OCI-M1 (cell line): ENCODE measurements at regions not wholly inside any gene's neighbourhood (a gene's known extent, or its start where the extent isn't known, plus 50 kb on each side); places are given as distances from the start of the nearest gene placed in this dataset.

ENCODE experiments used
- DNase-seq: peaks from one replicate; lab custom pipeline; 2025; lab: John Stamatoyannopoulos, UW

GRCh38 chr15:81987628-81988027 lies 58.2 kb downstream of the MEX3B start:
- no peak for DNase-seq

GRCh38 chr15:81983497-81983896 lies 62.3 kb downstream of the MEX3B start:
- DNase-seq: no peak

DNA sequence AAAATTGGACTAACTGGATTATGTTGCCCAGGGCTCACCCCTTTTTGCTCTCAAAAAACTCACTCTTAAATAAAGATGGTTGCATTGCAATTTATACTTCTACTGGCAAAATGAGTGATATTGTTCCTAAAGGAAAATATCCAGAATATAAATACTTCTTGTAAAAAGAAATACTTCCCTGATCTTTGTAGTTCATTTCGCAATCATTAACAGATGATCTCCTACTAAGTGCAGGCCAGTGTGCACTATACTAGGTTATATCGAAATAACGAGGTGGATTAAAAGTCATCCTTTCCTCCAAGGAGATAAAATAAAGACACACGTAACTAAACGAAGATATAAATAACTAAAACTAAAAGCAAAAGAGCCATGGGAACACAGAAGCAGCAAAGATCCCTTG lies 63.0 kb downstream of the MEX3B start:
- no peak for DNase-seq

- DNase-seq: peak; percentile 26
Measured at GRCh38 chr15:81981908-81982307, 63.9 kb downstream of the MEX3B start.

- no peak for DNase-seq
Measured at GRCh38 chr15:81977464-81977863, 68.4 kb downstream of the MEX3B start.

DNA sequence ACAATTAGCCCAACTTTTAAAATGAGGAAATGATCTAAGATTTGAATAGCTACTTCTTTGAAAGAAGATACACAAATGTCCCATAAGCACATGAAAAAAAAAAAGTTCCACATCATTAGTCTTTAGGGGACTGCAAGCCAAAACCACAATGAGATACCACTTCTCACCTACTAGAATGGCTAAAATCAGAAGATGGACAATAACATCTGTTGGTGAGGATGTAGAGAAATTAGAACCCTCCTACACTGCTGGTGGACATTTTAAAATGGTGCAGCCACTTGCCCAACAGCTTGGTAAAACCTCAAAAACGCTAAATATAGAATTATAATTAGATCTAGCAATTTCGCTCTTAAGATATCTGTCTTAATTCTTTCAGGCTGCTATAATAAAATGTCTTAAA lies 77.1 kb downstream of the MEX3B start:
- peak; percentile 50 for DNase-seq

- no peak for DNase-seq
Measured at GRCh38 chr15:81966631-81967030, 79.2 kb downstream of the MEX3B start.

GRCh38 chr15:81962482-81962881 lies 83.3 kb downstream of the MEX3B start:
- DNase-seq: no peak

DNA sequence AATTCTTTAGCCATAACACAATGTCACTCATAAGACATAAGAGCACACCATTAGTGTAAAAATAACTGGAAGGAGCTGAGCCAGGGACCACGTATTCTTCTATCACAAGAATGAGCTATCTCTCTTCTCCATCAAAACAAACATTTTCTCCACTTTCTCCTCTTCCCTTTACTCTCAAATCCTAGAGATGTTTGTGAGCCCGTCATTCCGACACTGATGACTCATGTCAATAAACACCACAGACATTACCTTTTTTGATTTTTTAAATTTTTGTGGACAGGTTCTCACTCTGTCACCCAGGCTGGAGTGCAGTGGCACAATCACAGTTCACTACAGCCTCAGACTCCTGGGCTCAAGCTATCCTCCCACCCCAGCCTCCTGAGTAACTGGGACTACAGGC lies 86.6 kb downstream of the MEX3B start:
- DNase-seq: no peak

DNA sequence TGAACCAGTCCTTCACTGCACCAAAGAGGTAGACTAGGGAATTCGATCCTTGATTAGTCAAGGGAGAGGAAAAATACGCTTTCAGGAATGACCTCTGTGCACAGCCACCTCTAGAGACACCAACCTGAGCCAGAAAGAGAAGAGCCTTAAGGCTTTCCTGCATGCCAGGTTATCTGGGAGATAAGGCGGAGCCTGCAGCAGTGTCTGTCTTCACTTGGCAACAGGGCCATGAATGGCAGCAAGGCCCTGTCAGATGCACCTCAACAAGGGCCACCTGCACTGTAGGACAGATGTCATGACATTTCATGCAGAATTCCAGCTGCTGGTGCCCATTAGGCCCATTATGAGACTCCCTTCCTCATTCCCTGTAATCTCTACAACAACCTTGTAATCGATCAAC lies 88.1 kb downstream of the MEX3B start:
- DNase-seq: no peak

GRCh38 chr15:81955382-81956062 lies 90.3 kb downstream of the MEX3B start:
- no peak for DNase-seq

DNA sequence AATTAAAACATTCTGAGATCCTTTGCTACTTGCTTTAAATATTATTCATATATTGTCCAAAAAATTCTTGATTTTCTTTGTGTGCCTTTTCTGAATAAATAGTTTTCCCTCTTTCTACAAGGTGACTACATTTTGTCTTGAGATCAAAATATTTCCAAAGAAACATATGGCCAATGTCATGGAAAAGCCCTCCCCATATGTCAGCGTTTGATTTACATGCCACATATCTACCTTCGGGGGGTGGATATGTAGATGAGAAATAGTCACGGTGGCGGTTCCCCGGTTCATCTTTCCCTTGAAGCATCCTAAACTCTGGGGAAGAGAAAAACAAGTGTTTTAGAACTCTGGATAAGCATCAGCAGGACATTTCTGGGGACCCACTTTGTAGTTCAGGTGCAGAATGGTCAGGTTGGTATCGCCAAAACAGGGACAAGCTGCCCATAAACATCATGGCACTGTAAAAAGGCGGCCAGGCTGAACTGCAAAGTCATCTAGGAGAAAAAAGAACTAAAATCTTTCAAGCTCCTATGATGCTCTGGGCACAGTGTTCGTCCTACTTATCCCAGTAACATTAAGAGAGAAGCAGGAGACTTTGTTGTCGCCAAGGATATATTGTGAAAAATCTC lies 91.5 kb downstream of the MEX3B start:
- DNase-seq: no peak

- peak; percentile 42 for DNase-seq
Measured at GRCh38 chr15:81950841-81951414, 94.9 kb downstream of the MEX3B start.

GRCh38 chr15:81948751-81949150 lies 97.1 kb downstream of the MEX3B start:
- DNase-seq: no peak

- peak; percentile 37 for DNase-seq
Measured at GRCh38 chr15:81948222-81948621, 97.6 kb downstream of the MEX3B start.

- DNase-seq: peak; percentile 64
Measured at GRCh38 chr15:81947548-81947947, 98.3 kb downstream of the MEX3B start.

- DNase-seq: peak; percentile 97
Measured at GRCh38 chr15:81945014-81945615, 100.7 kb downstream of the MEX3B start.

DNA sequence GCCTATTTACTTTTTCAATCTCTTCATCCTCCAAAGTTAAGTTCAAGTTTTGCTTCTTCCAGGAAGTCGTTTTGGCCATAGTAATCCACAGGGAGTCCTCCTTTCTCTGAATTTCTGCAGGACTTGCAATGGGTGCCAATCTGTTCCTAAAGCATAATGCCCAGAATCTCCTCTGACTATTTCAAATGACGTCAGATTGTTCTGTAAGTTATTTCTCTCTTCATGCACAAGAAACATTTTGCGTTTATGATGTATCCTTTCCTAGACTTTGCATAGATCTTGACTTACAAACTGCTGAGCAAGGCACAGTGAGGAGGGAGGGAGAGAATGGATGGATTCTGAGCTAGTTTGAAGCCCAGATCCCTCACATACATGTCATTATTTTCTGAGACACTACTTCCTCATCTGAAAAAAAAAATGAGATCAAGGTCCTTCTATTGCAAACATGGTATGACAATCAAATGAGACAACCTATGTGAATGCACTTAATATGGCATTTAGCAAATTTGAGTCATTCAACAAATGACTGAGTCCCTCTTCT lies 103.1 kb downstream of the MEX3B start:
- peak; percentile 72 for DNase-seq

GRCh38 chr15:81942157-81942556 lies 103.7 kb downstream of the MEX3B start:
- DNase-seq: peak; percentile 98

DNA sequence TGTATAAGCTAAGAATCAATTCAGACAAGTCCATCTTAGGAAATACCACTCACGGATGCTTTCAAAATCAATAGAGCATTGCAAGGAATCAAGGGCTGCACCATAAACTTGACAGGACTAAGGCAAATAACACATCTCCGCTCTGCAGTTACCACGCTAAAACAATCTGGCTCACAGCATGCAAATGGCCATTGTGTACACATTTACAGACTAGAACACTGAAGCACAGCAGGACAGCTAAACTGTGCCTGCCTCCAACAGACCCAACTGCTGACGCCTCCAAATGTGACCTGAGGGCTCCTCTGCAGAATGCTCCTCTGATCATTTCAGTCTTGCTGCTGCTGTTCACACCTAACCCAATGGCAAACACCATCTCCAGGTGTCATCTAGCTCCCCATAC lies 104.3 kb downstream of the MEX3B start:
- DNase-seq: peak; percentile 75

- DNase-seq: peak; percentile 62
Measured at GRCh38 chr15:81940467-81941451, 105.1 kb downstream of the MEX3B start.
